GM23248 (cell line): ENCODE measurements at regions not wholly inside any gene's neighbourhood (a gene's known extent, or its start where the extent isn't known, plus 50 kb on each side); places are given as distances from the start of the nearest gene placed in this dataset.

Experiments
- EZH2 ChIP-seq: fragments of 200-600 bp; sonication (generic); IDR thresholded peaks from 2 replicates; pipeline ENCODE4 v1.6.1; 2018; ENCODE audit warnings: antibody characterized with exemption, mild to moderate bottlenecking; ENCODE audit not compliant: insufficient read depth, poor library complexity, severe bottlenecking
- EZH2phosphoT487 ChIP-seq: fragments of 200-600 bp; sonication (generic); IDR thresholded peaks from 2 replicates; pipeline ENCODE4 v1.6.1; 2018; ENCODE audit warnings: antibody characterized with exemption, moderate library complexity, mild to moderate bottlenecking, low read depth; ENCODE audit not compliant: insufficient read depth

DNA sequence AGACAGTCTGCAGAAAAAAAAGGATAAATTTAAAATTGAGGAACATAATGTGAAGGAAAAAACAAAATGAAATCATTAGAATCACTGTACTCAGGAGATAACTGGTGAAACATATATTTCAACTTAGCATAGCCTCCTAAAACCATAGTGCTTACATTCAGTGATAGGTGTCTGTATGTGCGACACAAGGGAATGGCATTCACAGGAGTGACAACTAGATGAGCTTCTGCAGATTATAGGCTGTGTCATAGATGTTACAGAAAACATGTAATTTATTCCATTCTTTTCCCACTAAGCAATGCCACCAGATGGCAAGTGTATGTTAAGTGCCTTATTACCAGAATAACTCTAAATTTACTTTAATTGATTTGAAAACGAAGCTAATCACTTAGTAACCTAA, 960.0 kb upstream of the PCDH20 start:
- TF ChIP-seq EZH2 (no peak), EZH2phosphoT487 (no peak)
